Esophagus squamous epithelium (tissue), 4 donors: ENCODE measurements at regions not wholly inside any gene's neighbourhood (a gene's known extent, or its start where the extent isn't known, plus 50 kb on each side); places are given as distances from the start of the nearest gene placed in this dataset.

Source experiments
- POLR2A ChIP-seq, 4 donors: fragments of 450-650 bp; IDR thresholded peaks; one replicate each; pipeline ENCODE4 v1.6.1; 2017; ENCODE audit warnings: antibody characterized with exemption in 4 of 4, mild to moderate bottlenecking in 4 of 4, moderate library complexity in 3 of 4
- TF ChIP-seq, protein P1 (sequence below), 6 experiments: fragments of 450-650 bp in 4 of 6; fragments of 200-600 bp in 2 of 6; sonication (generic) in 2 of 6; IDR thresholded peaks; one replicate each; pipeline ENCODE4 v1.5.1; 2016 to 2019; ENCODE audit warnings: antibody characterized with exemption in 6 of 6, mild to moderate bottlenecking in 4 of 6, moderate library complexity in 4 of 6

DNA sequence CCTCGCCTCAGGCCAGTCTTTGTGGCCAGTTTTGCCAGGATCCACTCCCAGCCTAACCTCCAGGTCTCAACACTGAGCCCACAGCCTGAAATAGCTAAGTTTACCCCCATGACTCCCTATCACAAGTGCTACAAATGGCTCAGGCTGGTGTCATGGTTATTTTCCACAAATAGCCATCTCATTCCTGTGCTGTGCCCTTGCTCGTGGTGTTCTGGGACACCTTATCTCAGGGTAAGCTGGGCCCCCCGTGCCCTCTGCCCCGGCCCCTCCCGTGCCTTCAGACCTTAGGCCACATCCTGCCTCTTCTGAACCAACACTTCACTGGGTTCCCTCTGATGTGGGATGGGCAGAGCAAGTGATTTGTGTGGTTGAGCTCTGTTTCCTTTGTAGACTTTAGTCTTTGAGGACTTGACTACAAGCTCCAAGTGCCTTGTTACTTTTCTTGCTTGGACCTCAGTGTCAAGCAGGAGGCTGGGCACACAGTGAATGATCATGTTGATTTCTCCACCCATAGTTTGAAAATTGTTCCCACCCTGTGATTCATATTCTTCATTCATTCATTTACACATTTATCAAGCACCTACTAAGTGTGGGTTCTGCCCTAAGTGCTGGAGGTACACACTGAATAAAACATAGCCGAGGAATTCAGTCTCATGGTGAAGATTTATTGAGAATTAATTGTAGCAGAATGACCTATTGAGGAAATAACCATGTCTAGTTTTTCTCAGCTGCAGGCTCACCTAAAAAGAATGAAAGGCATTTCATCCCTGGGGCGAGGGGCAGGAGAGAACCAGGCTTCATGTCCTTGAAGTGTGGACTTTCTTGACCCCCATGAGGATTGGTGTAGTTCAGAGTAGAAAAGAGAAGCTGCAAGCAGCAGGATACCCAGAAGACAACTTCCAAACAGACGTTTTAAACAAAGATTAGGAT, 84.5 kb upstream of the CTNNA1 start:
- no peak for TF ChIP-seq POLR2A (IDR thresholded peaks at IDR 0.05)
- TF ChIP-seq, protein P1, sequence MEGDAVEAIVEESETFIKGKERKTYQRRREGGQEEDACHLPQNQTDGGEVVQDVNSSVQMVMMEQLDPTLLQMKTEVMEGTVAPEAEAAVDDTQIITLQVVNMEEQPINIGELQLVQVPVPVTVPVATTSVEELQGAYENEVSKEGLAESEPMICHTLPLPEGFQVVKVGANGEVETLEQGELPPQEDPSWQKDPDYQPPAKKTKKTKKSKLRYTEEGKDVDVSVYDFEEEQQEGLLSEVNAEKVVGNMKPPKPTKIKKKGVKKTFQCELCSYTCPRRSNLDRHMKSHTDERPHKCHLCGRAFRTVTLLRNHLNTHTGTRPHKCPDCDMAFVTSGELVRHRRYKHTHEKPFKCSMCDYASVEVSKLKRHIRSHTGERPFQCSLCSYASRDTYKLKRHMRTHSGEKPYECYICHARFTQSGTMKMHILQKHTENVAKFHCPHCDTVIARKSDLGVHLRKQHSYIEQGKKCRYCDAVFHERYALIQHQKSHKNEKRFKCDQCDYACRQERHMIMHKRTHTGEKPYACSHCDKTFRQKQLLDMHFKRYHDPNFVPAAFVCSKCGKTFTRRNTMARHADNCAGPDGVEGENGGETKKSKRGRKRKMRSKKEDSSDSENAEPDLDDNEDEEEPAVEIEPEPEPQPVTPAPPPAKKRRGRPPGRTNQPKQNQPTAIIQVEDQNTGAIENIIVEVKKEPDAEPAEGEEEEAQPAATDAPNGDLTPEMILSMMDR (IDR thresholded peaks at IDR 0.05) = no peak
